T-helper 1 cell treated with Interleukin-12 subunit alpha and Interleukin-12 subunit beta and Interleukin-4 antibody, amounts not matched to agents 30 ng/mL and 1 ng/mL, for 36 hours (primary cell): ENCODE measurements at regions not wholly inside any gene's neighbourhood (a gene's known extent, or its start where the extent isn't known, plus 50 kb on each side); places are given as distances from the start of the nearest gene placed in this dataset.
"Not testable (repeated sequence)": the region's sequence is repeated elsewhere in the genome, so short reads cannot be mapped to it uniquely, and the experiment has no call there.

Experiments
- intact Hi-C: fragments of 100-400 bp; cut with micrococcal nuclease; formaldehyde crosslinking; loops from one replicate; pipeline ENCODE4 v1.15.1; 2024

DNA sequence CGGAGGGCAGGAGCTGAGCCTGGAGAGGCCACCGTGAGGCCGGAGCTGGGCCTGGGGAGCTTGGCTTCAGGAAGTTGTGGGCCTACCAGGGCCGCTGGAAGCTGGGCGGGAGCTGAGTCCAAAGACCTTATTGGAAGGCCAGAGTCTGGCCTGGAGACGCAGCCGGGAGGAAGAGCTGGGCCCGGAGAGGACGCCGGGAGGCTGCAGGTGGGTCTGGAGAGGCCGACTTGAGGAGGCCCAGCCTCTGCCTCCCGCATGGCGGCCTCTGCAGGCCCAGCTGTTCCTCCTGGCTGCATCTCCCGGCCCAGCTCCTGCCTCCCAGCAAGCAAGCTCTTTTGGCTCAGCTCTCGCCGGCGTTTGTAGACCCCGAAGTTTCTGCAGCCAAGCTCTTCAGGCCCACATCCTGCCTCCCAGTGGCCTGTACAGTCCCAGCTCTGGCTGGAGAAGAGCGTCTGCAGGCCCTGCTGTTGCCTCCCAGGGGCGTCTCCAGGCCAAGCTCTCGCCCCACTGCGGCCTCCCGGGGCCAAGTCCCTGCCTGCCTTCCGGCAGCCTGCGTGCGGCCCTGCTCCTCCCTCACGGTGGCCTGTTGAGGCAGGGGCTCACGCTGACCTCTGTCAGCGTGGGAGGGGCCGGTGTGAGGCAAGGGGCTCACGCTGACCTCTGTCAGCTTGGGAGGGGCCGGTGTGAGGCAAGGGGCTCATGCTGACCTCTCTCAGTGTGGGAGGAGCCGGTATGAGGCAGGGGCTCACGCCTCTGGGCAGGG lies 70.4 kb upstream of the COBL start:
- intact Hi-C loops: not testable (repeated sequence)

DNA sequence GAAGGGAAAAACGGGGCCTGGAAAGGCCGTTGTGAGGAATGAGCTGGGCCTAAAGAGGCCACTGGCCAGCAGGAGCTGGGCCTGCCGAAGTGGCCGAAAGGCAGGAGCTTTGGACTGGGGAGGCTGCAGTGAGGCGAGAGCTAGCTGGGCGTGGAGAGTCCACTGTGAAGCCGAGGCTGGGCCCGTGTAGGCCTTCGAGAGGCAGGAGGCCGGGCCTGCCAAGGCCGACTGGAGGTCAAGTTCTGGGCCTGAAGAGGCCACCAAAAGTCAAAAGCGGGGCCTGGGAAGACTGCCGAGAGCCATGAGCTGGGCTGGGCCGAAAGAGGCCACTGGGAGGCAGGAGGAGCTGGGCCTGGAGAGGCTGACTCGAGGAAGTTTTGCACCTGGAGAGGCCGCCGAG lies 69.6 kb upstream of the COBL start:
- intact Hi-C loops: not testable (repeated sequence)

DNA sequence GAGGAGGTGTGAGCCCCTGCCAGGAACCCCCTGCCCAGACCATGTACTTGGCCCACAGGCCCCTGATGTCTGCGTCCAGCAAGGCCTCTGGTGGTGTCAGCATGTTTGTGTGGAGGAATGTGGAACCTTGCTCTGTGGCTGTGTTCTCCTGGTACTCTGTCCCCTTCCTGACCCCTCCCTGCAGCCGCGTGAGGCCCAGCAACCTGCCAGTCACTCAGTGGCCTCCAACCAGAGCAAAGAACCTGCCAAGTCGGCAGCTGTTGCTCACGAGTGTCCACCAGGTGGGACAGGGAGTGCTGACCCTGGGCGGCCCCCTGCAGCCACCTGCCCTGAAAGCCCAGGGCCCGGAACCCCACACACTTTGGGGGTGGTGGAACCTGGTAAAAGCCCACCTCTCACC lies 65.6 kb upstream of the COBL start:
- intact Hi-C loops: not testable (repeated sequence)

DNA sequence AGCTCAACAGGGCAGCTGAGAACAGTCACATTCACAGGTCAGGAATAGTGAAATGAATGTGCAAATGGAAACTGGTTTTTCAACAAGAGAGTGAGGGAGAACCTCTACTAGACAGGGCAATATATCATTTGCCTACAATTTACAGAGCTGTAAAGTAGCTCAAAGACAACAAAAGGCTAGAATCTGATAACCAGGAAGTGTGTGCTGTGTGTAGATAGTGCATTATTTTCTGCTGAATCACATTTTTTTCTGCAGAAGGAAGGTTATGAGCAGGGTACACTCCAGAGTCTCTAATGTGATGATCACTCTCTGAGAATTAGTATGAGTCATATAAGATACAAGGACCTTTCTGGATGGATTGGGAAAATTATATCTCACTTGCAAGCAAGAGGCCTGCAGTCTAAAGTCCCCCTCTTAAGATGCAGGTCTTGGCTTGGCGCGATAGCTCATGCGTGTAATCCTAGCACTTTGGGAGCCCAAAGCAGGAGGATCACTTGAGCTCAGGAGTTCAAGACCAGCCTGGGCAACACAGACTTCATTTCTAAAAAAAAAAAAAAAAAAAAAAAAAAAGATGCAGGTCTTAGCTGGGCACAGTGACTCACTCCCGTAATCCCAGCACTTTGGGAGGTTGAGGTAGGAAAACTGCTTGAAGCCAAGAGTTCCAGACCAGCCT lies 59.9 kb upstream of the COBL start:
- intact Hi-C loops: no loop called here

DNA sequence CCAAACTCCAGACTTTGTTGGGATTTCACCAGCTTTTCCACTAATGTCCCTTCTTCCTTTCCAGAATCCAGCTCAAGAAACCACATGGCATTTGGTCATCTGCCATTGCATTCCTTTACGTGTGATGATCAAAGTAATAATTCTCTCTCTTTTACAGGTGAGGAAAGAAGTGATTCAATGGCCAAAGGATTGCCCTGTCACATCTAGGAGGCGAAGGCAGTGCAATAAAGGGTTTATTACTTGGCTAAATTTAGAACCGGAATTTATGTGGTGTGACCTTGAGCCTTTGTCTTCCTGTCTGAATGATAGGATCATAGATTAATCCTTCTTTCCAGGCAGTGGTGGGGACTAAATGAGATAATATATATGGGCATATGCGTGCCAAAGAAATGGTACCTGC lies 58.3 kb upstream of the COBL start:
- intact Hi-C loops: no loop called here

DNA sequence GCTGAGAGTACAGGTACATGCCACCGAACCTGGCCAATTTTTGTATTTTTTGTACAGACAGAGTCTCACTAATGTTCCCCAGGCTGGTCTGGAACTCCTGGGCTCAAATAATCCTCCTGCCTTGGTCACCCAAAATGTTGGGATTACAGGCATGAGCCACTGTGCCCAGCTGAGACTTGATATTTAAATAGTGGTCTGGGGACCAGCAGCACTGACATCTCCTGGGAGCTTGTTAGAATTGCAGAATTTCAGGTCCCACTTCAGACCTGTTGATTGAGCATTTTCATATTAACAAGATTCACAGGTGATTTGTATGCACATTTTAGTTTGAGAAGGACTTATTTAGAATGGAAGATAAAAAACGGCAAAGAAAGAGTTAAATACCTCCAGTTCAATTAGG lies 57.0 kb upstream of the COBL start:
- intact Hi-C loops: not testable (repeated sequence)

DNA sequence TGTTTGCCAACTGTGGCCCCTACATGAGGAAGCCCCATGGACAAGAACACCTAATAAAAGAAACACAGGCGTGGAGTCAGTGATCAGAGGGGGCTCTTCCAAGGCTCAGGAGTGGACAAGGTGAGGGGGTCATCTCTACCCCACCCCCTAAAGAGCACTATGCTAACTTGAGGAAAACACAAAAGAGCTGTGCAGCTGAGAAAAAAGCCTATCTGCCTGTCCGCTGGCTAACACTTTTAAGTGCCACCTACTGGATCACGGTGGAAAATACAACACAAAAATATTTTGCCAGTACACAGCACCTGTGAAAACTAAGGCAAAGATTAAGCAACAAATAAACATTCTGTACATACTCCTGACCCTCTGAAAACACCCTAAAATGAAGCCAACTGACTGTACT lies 53.1 kb upstream of the COBL start:
- intact Hi-C loops: loop anchor here (2.0 kb wide), 1 partner anchor 1277 kb away; the partner anchor contains the start of gene ZPBP

DNA sequence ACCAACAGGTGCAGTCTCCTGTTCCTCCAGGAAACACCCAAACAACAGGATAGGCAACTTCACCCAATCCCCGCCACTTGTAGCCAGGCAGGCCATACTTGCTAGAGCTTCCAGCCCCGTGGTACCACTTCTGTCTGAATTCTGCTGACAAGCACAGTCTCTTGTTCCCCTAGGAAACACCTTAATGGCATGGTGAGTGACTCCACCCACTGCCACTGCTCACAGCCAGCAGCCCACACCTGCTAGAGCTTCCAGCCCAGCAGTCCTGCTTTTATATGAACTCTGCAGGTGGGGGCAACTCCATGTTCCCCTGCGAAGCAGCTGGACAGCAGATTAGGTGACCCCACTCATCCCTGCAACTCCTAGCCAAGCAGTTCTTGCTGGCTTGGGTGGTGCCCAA lies 52.6 kb upstream of the COBL start:
- intact Hi-C loops: loop anchor here (2.0 kb wide), 1 partner anchor 1276 kb away; the partner anchor contains the start of gene ZPBP

DNA sequence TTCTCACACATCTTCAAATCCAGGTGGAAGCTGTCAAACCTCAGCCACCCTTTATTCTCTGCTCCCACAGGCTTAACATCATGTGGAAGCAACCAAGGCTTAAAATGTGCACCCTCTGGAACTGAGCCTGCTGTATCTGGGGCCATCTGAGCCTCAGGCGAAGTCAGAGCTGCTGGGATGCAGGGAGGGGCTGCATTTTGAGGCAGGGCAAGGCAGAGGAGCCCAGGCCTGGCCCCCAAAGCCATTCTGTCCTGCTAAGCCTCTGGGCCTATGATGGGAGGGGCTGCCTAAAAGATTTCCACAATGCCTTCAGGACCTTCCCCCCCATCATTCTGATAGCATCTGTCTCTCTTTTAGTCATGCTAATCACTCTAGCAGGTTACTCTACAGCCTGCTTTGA lies 51.7 kb upstream of the COBL start:
- intact Hi-C loops: loop anchor here (2.0 kb wide), 1 partner anchor 1276 kb away; the partner anchor contains the start of gene ZPBP

DNA sequence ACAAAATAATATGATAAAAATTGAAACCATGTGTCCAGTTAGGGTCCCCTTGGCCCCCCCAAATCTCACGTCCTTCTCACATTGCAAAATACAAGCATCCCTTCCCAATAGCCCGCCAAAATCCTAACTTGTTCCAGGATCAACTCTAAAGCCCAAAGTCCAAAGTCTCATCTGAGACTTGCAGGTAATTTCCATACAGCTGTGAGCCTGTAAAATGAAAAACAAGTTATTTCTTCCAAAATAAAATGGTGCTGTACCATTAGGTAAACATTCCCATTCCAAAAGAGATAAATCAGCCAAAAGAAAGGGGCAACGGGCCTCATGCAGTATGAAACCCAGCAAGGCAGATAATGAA lies 51.0 kb upstream of the COBL start:
- intact Hi-C loops: loop anchor here (1.0 kb wide), 1 partner anchor 205 kb away; no protein-coding TSS in a partner anchor

DNA sequence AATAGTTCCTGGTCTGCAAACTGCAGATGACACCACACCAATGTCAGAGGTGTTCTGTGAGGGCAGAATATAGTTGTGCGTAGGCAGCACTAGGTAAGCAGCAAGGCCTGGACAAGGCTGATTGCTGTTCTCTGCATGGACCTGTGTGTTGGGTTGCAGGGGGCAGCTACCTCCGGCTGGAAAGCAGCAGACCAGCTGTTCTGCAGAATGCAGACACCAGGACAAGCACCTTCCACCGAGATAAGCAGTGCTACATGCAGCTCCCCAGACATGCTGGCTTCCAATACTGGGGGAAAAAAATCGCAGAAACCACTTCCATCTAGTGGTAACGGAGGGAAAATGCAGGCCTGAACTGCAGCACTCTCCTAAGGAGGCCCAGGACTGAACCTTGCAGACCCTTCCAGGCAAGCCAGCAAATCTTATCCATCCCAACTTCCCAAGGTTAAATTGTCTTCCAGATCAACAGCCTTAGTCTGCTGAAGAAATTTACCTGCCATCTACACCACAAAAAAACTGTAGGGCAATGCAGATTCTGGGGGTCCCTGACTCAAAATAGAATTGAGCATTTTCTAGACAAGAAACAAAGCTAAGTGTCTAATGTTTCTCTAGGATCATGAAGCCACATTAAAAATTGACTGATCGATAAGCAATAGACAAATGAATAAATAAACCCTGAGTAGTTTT lies 50.5 kb upstream of the COBL start:
- intact Hi-C loops: loop anchor here (1.0 kb wide), 1 partner anchor 205 kb away; no protein-coding TSS in a partner anchor
